ENCODE measurements at regions not wholly inside any gene's neighbourhood (a gene's known extent, or its start where the extent isn't known, plus 50 kb on each side); places are given as distances from the start of the nearest gene placed in this dataset.

- DNase-seq: no peak
Measured at GRCh38 chr2:137824501-137824900, 139.8 kb upstream of the HNMT start.

- DNase-seq: no peak
Measured at GRCh38 chr2:137826373-137827372, 137.6 kb upstream of the HNMT start.

GRCh38 chr2:137828624-137829023, 135.6 kb upstream of the HNMT start:
- no peak for DNase-seq

GRCh38 chr2:137829251-137829650, 135.0 kb upstream of the HNMT start:
- no peak for DNase-seq

- DNase-seq: no peak
Measured at GRCh38 chr2:137834760-137835379, 129.4 kb upstream of the HNMT start.

- no peak for DNase-seq
Measured at GRCh38 chr2:137836671-137837070, 127.6 kb upstream of the HNMT start.

GRCh38 chr2:137837830-137838229, 126.4 kb upstream of the HNMT start:
- no peak for DNase-seq

- DNase-seq: peak; percentile 69
Measured at GRCh38 chr2:137838255-137839092, 125.8 kb upstream of the HNMT start.

- DNase-seq: no peak
Measured at GRCh38 chr2:137842430-137842829, 121.8 kb upstream of the HNMT start.

GRCh38 chr2:137842952-137843351, 121.3 kb upstream of the HNMT start:
- DNase-seq: no peak

- no peak for DNase-seq
Measured at GRCh38 chr2:137845422-137845821, 118.9 kb upstream of the HNMT start.

- DNase-seq: no peak
Measured at GRCh38 chr2:137846993-137847392, 117.3 kb upstream of the HNMT start.

- DNase-seq: no peak
Measured at GRCh38 chr2:137847443-137847842, 116.8 kb upstream of the HNMT start.

GRCh38 chr2:137857881-137858280, 106.4 kb upstream of the HNMT start:
- no peak for DNase-seq

- no peak for DNase-seq
Measured at GRCh38 chr2:137862651-137863050, 101.6 kb upstream of the HNMT start.

GRCh38 chr2:137865954-137866540, 98.2 kb upstream of the HNMT start:
- DNase-seq: peak; percentile 18

GRCh38 chr2:137870682-137871081, 93.6 kb upstream of the HNMT start:
- no peak for DNase-seq

- DNase-seq: no peak
Measured at GRCh38 chr2:137872577-137872976, 91.7 kb upstream of the HNMT start.

- no peak for DNase-seq
Measured at GRCh38 chr2:137873536-137874244, 90.6 kb upstream of the HNMT start.

GRCh38 chr2:137879121-137879520, 85.2 kb upstream of the HNMT start:
- DNase-seq: no peak

- no peak for DNase-seq
Measured at GRCh38 chr2:137881711-137882110, 82.6 kb upstream of the HNMT start.
